HG03457 (cell line): ENCODE measurements at regions not wholly inside any gene's neighbourhood (a gene's known extent, or its start where the extent isn't known, plus 50 kb on each side); places are given as distances from the start of the nearest gene placed in this dataset.
"Not testable (repeated sequence)": the region's sequence is repeated elsewhere in the genome, so short reads cannot be mapped to it uniquely, and the experiment has no call there.

Experiments used
- ATAC-seq: cut with Tn5 transposase; IDR thresholded peaks from one replicate; pipeline ENCODE4 v1.9.1; 2021; ENCODE audit warnings: moderate number of reproducible peaks; ENCODE audit not compliant: unreplicated experiment

GRCh38 chr1:58076258-58076657, 470.3 kb downstream of the OMA1 start:
- ATAC-seq, result no peak

- no peak for ATAC-seq
Observed at GRCh38 chr1:58075188-58075578, 471.3 kb downstream of the OMA1 start.

DNA sequence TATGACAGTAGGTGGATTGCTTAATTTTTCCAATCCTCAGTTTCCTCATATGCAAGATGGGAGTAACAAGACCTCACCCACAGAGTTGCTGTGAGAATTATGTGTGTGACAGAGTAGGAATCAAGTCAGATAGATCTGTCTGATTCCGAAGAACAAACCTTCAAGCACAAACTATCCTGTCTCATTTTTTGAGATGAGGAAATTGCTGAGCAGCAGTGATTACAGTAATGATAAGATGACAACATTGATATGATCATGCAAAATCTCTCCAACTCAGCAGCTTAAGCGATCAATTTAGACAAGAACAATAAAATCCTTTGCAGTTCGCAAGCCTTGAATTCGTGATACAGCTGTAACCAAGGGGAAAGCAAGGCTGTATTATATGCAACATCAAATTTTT, 474.1 kb downstream of the OMA1 start:
- ATAC-seq, result no peak

- ATAC-seq, result no peak
Observed at GRCh38 chr1:58067082-58067481, 479.4 kb downstream of the OMA1 start.

GRCh38 chr1:58065520-58065919, 481.0 kb downstream of the OMA1 start:
- no peak for ATAC-seq

DNA sequence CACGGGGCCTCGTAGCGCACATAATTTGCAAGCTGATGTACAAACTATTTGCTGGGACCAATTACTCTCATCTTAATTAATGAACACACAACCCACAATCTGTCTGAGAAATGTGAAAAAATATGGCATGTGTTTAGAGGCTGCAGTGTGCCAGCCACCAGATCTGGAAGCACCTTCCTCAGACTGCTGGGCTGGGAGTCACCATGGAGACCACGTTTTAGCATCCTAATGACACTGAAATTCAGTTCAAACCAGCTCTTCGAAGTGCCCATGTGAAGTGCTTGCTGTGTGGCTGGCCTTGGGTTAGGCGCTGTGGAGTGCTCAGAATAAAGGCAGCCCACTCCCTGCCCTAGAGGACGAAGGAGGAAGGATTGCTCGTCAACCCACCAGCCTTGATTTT, 482.4 kb downstream of the OMA1 start:
- ATAC-seq, result no peak

DNA sequence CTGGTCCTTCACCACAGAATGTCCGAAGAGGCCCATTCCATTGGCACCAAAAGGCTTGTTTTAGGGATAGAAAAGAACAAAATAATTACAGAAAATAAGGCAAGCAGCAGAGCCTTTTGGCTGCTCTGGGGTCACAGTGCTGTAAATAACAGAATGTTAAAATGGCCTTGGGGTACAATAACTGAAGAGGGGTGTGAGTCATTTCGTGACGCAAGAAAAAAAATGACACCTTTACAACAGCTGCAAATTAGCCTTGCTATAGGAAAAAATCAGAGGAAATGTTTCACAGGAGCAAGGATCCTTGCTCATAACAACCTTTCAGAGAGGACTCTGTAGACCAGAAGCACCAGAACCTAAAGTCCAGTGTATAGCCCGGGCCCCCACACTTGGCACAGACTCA, 483.4 kb downstream of the OMA1 start:
- ATAC-seq, result no peak

- ATAC-seq, result no peak
Observed at GRCh38 chr1:58062635-58063034, 483.9 kb downstream of the OMA1 start.

- ATAC-seq, result no peak
Observed at GRCh38 chr1:58060559-58061170, 485.9 kb downstream of the OMA1 start.

DNA sequence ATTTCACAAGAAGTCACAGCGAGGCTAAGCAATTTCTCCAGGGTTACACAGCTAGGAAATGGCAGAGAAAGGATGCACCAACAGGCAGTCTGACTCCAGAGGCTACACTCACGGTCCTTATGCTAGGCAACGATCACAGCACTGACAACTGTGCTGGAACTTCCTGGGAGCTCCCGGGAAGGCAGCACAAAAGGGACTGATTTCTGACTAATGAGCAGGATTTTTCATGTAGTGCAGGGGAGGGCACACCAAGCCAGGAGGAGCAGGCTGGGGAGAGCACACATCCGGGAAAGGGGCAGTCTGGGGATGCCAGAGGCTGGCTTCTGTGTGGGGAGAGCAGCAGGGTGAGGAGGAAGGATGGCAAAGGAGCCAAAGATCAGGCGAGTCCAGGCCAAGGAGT, 486.7 kb downstream of the OMA1 start:
- no peak for ATAC-seq

GRCh38 chr1:58058323-58058722, 488.2 kb downstream of the OMA1 start:
- no peak for ATAC-seq

GRCh38 chr1:58057826-58058225, 488.7 kb downstream of the OMA1 start:
- no peak for ATAC-seq

DNA sequence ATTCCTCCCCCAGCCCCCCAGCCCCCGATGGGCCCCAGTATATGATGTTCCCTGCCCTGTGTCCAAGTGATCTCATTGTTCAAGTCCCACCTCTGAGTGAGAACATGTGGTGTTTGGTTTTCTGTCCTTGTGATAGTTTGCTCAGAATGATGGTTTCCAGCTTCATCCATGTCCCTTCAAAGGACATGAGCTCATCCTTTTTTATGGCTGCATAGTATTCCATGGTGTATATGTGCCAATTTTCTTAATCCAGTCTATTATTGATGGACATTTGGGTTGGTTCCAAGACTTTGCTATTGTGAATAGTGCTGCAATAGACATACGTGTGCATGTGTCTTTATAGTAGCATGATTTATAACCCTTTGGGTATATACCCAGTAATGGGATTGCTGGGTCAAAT, 495.3 kb downstream of the OMA1 start:
- ATAC-seq, result not testable (repeated sequence)

DNA sequence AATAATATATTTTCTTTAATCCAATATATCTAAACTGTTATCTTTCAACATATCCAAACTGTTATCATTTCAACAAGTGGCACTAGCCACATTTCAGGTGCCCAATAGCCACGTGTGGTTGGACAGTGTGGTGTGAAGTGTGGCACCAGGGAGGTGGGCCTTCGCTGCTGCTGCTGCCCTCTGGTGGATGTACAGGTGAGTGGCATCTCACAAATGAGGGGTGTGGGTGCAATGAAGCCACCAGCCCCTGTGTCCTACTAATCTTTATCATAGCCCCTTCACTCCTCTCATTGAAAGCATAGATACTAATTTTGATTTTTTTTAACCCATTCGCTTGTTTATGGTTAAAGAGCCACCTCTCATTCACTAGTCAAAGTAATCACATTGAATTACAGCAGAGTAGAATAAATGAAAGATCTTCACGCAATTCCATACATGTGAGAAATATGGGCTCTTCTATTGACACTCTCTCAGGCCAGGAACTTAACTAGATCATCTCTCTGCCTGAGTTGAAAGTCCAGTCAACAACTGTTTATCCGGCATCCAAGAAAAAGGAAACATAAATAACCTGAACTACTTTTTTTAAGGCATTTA, 499.2 kb downstream of the OMA1 start:
- no peak for ATAC-seq

GRCh38 chr1:58045094-58045705, 501.3 kb downstream of the OMA1 start:
- ATAC-seq, result no peak

DNA sequence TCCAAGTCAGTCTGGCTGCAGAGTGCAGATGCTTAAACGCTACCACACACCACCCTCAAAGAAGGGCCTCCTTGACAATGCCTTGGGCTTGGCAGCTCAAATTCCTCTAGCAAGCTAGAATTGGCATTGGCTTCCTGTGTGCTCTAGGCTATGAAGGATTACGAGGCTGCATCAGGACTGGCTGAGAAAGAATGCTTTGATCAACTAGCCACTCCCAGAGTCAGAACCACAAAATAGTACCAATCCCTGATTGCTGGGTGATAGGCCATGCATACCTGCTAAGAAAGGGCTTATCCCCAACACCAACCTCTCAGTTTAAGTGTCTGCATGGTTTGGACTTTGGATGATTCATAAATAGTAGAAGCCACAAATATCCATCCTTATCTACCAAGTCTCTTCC, 504.9 kb downstream of the OMA1 start:
- ATAC-seq, result no peak

- no peak for ATAC-seq
Observed at GRCh38 chr1:58038574-58038973, 508.0 kb downstream of the OMA1 start.

GRCh38 chr1:58035523-58035922, 511.0 kb downstream of the OMA1 start:
- no peak for ATAC-seq

DNA sequence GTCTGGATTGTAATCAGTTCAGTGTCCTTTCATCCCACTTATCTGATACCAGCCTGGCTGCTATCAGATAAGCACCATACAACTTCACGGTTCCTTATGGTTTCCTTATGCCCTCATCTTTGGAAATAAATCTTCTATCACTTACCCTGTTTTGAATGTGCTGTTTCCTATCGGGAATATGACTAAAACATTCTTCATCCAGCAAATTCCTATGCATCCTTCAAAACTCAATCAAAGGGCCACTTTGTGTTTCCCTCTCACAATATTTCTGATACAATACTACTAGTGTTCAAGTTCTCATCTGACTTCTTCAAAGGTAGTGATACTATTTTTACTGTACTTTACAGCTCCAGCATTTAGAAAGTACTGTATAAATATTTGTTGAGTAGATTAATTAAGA, 513.2 kb downstream of the OMA1 start:
- no peak for ATAC-seq

DNA sequence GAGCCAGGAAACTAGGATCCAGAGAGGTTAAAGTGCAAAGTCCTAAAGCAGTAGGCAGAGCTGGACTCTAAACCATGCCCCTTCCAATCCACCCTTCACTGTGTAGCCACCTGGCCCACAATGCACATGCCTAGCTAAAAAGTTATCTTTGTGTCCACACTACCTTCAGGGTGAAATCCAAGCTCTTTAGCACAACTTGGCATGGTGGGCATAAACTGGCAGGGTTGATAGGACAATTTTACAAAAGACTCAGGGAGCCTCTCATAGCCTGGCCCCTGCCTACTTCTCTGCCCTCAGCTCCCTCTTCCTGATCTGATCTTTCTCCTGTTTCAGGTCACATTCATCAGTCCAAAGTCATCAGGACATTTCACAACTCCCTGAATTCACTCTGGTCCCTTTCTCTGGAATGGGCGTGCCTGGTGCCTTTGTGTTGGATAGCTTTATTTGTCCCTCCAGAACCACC, 513.9 kb downstream of the OMA1 start:
- no peak for ATAC-seq

GRCh38 chr1:58031416-58031815, 515.1 kb downstream of the OMA1 start:
- no peak for ATAC-seq

DNA sequence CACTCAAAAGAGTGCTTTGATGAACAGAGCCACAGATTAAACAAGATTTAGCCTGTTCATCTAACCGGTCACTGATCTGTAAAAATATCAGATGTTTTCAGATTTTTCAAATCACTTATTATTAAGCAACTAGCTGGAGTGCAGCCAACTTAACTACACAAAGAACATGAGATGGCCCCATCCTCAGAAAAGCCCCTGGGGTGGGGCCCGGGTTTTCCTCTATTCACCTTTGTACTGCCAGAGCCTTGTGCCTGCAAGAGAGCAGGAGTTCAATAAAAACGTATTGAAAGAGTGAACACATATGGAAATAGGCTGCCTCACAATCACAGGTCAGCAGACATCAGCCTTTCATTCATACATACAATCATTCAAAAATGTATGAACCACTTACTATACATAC, 516.1 kb downstream of the OMA1 start:
- ATAC-seq, result no peak

DNA sequence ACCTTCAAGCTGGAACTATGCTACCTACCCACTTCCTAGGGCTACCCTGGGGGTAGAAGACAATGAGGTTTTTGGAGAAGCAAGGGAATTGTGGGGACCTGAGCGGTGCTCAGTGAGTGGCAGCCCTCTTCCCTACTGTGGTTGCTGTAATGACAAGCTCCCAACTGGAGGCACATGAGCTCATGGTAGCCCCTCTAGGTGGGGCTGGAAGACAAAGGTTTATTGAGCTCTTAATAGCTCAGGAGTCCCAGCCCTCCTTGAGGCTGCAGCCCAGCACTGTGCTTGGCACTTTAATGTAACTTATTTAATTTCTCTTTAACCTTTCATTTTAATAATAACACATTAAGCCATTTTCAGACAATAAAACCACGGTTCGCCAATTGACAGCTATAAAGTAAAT, 528.9 kb downstream of the OMA1 start:
- no peak for ATAC-seq
